Heart right ventricle (tissue), 16 donors: ENCODE measurements at regions not wholly inside any gene's neighbourhood (a gene's known extent, or its start where the extent isn't known, plus 50 kb on each side); places are given as distances from the start of the nearest gene placed in this dataset.

Experiments
- ATAC-seq, 8 donors: fragments of 200-7000 bp; cut with Tn5 transposase; one replicate each; pipeline ENCODE4 v1.9.1; 2020; ENCODE audit warnings: mild to moderate bottlenecking in 8 of 8, moderate library complexity in 8 of 8, moderate number of reproducible peaks in 1 of 8
- DNase-seq, 2 donors: peaks; one replicate each; pipeline ENCODE4 v3.0.0-alpha.2; 2020
- H3K27ac ChIP-seq, 10 donors: fragments of 200-600 bp; sonication (generic) in 2 of 10; one replicate each; pipeline versions ENCODE4 v1.5.0 to v1.8.0; 2020 to 2022; ENCODE audit warnings: mild to moderate bottlenecking in 3 of 10
- H3K27me3 ChIP-seq, 7 donors: fragments of 200-600 bp; one replicate each; pipeline ENCODE4 v1.8.0; 2021 to 2022; ENCODE audit warnings: mild to moderate bottlenecking in 2 of 7
- H3K36me3 ChIP-seq, 9 donors: fragments of 200-600 bp; sonication (generic) in 1 of 9; one replicate each; pipeline versions ENCODE4 v1.5.0 to v1.8.0; 2020 to 2022; ENCODE audit warnings: mild to moderate bottlenecking in 2 of 9
- H3K4me1 ChIP-seq, 9 donors: fragments of 200-600 bp; sonication (generic) in 1 of 9; one replicate each; pipeline versions ENCODE4 v1.5.0 to v1.8.0; 2020 to 2022; ENCODE audit warnings: mild to moderate bottlenecking in 4 of 9
- H3K4me3 ChIP-seq, 10 donors: fragments of 200-600 bp; sonication (generic) in 2 of 10; one replicate each; pipeline versions ENCODE4 v1.5.0 to v1.8.0; 2020 to 2022; ENCODE audit warnings: mild to moderate bottlenecking in 7 of 10, moderate library complexity in 2 of 10
- H3K9me3 ChIP-seq, 11 donors: fragments of 200-600 bp in 10 of 11; sonication (generic) in 2 of 11; one replicate each; pipeline versions ENCODE4 v1.5.0 to v1.8.0; 2013 to 2022; ENCODE audit warnings: mild to moderate bottlenecking in 2 of 11, control low read depth in 1 of 11, moderate library complexity in 1 of 11
- WGBS, 2 donors: extraction: QIAGEN DNeasy Blood & Tissue Kit; methylation state at CpG; one replicate each; pipeline ENCODE4 v1.1.7; 2013; ENCODE audit warnings: inconsistent platforms in 1 of 2; 5-methylcytosine and 5-hydroxymethylcytosine counted together
- intact Hi-C, 10 donors: fragments of 100-400 bp; cut with DNase I; formaldehyde crosslinking; loops; one replicate each; pipeline versions ENCODE4 v1.11.1 to v1.14.2; 2022
- TF ChIP-seq, protein P1 (sequence below), 9 donors: fragments of 200-600 bp; sonication (generic) in 2 of 9; IDR thresholded peaks; one replicate each; pipeline versions ENCODE4 v1.5.0 to v1.8.0; 2021 to 2022; ENCODE audit warnings: antibody characterized with exemption in 9 of 9, mild to moderate bottlenecking in 5 of 9, moderate library complexity in 1 of 9
- donor health status: Arrhythmogenic right ventricular cardiomyopathy.
- donor health status: ischemic (EF 13 %, LVEDD 7.1; RV severe dilation, severe dysfunction).
- donor health status: healthy with polysubstance abuse.
- donor health status: DM: no; HTN: yes; CAD: no.
- donor health status: DM: no; HTN: no; CAD: no.
- donor health status: ischemic (EF 25% LVEDD 6.9; RV normal size, moderate dysfunction).
- donor health status: ischemic (EF 25% LVEDD 5.7; RV mildly dilated, moderate dysfunction).
- donor health status: healthy.
- donor health status: DM: yes; HTN: yes; CAD: no.
- donor health status: Ischemic cardiomyopathy.
- donor health status: ischemic (EF 35%, LVEDD 5.7; RV mildly dilated, moderate dysfunction).
- donor health status: nonischemic (EF 11% LVEDD 7.7; RV severe dilation, severe dysfunction).
- donor health status: DM: yes; HTN: yes; CAD: no.
- donor health status: PGD.
- donor health status: ischemic (EF 29% LVEDD 5.4; RV normal size, mild dysfunction).
- donor health status: nonischemic (EF 23%, LVEDD 6.1; RV moderate dilation, normal function).

DNA sequence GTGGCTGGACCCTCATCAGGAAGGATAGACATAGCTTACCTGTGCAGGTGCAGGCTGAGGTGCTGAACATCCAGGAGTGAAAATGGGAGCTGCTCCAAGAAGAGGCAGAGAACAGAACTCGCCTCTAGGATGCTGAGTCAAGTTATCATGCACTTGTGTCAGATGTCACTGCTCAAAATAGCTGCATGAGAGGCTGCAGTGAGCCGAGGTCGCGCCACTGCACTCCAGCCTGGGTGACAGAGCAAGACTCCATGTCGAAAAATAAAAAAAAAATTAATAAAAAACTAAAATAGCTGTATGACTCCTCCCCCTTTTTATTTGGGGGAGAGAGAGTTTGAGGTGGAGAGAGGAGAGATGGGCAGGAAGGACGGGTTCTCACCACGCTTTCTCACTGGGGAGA, 148.8 kb downstream of the FOXL1 start:
- Histone ChIP-seq H3K27me3 (peaks cover 0 to 22% (median 16%) of the 10 kb centered on the region in 7 donors), H3K9me3 (peaks cover 0 to 5% (median 0%) of the 10 kb centered on the region in 11 donors), H3K36me3 (no peaks in the 10 kb centered on the region), H3K4me1 (peaks cover 0 to 11% (median 0%) of the 10 kb centered on the region in 9 donors), H3K4me3 (no peak overlapping the region), H3K27ac (no peak overlapping the region)
- TF ChIP-seq, protein P1, sequence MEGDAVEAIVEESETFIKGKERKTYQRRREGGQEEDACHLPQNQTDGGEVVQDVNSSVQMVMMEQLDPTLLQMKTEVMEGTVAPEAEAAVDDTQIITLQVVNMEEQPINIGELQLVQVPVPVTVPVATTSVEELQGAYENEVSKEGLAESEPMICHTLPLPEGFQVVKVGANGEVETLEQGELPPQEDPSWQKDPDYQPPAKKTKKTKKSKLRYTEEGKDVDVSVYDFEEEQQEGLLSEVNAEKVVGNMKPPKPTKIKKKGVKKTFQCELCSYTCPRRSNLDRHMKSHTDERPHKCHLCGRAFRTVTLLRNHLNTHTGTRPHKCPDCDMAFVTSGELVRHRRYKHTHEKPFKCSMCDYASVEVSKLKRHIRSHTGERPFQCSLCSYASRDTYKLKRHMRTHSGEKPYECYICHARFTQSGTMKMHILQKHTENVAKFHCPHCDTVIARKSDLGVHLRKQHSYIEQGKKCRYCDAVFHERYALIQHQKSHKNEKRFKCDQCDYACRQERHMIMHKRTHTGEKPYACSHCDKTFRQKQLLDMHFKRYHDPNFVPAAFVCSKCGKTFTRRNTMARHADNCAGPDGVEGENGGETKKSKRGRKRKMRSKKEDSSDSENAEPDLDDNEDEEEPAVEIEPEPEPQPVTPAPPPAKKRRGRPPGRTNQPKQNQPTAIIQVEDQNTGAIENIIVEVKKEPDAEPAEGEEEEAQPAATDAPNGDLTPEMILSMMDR (IDR thresholded peaks at IDR 0.05), result no peak
- DNase-seq (peak in 1 of 2 donors; percentile 39), ATAC-seq (peak; percentile 54 to 88 (median 78))
- WGBS, 2 donors, result 51 to 62% methylated on average over 7 of the region's 7 CpGs
- intact Hi-C loops, result loop anchor here in 1 of 10 donors (5.0 kb wide), 1 partner anchor 330 kb away; no protein-coding TSS in a partner anchor

DNA sequence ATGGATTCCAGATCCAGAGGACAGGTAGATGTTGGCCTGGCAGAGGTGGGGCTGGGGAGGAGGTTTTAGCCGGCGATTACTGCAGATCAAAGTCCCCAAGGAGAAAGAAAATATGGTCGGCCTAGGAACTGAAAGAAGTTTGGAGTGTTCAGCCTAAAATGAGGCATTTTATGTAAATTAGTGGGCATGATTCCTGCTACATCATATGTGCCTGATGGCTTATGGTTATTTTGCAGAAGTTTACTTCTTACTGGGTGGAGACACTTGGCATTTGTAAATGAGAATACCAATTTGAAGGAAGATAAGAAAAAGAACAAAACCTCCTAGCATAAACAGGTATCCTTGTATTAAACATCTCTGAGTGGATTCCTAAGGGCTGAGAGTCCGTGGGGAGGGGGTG, 149.3 kb downstream of the FOXL1 start:
- H3K36me3 ChIP-seq, result no peaks in the 10 kb centered on the region
- TF ChIP-seq, protein P1 (IDR thresholded peaks at IDR 0.05), result no peak
- peaks cover 0 to 27% (median 18%) of the 10 kb centered on the region in 7 donors for H3K27me3 ChIP-seq
- no peak overlapping the region for H3K4me3 ChIP-seq
- 78 to 93% methylated on average over 4 of the region's 4 CpGs for WGBS, 2 donors
- no peak for DNase-seq
- H3K9me3 ChIP-seq, result peaks cover 0 to 5% (median 0%) of the 10 kb centered on the region in 11 donors
- no peak for ATAC-seq
- no peak overlapping the region for H3K27ac ChIP-seq
- H3K4me1 ChIP-seq, result peaks cover 0 to 11% (median 0%) of the 10 kb centered on the region in 9 donors
- intact Hi-C loops, result loop anchor here in 1 of 10 donors (5.0 kb wide), 1 partner anchor 330 kb away; no protein-coding TSS in a partner anchor

DNA sequence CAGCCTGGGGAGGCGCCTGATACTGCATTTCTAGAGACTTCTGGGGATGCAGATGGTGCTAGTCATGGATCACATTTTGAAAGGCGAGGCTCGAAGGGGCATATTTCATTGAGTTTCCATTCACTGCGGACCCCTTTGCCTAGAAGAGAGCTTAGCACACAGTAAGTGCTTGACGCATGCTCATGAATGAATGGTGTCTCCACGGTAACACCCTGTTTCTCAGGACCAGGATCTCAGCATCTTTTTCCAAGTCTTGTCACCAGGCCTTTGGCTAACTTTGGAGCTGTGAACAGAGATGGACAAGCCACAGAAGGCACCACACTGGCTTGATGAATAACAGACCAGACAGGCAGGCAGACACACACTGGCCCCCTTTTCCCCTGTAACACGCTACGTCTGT, 151.3 kb downstream of the FOXL1 start:
- intact Hi-C loops, result loop anchor here in 1 of 10 donors (5.0 kb wide), 1 partner anchor 328 kb away; no protein-coding TSS in a partner anchor
- no peak for DNase-seq

DNA sequence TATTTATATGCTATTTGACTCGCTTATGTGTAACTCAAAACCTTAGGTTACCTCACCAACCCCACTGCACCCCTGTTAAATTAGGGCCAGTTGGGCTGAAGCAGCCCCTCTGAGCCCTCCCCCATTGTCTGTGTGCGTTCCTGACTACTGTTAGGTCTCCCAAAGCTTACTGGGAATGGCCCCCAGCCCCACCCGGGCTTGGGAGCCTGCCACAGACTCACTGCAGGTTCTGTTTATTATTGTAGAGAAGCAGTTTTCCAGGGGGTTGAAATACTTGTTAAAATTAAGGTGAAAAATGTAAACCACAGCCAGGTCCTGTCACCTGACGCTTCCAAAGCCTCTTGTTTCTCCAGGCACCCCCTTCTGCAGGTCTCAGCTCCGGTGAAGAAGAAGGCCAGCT, 151.7 kb downstream of the FOXL1 start:
- Histone ChIP-seq H3K9me3 (peaks cover 0 to 5% (median 0%) of the 10 kb centered on the region in 11 donors), H3K27me3 (peaks cover 0 to 51% (median 35%) of the 10 kb centered on the region in 7 donors), H3K36me3 (no peaks in the 10 kb centered on the region), H3K4me1 (peaks cover 0 to 18% (median 0%) of the 10 kb centered on the region in 9 donors), H3K27ac (no peak overlapping the region), H3K4me3 (no peak overlapping the region)
- WGBS, 2 donors, result 83 to 92% methylated on average over 5 of the region's 5 CpGs
- intact Hi-C loops, result no loop called here
- TF ChIP-seq, protein P1 (IDR thresholded peaks at IDR 0.05), result no peak
- ATAC-seq (no peak), DNase-seq (no peak)

More for the DNA sequence above, 151.3 kb downstream of the FOXL1 start:
- Histone ChIP-seq H3K36me3 (no peaks in the 10 kb centered on the region), H3K4me1 (peaks cover 0 to 18% (median 0%) of the 10 kb centered on the region in 9 donors), H3K4me3 (no peak overlapping the region), H3K27me3 (peaks cover 0 to 47% (median 32%) of the 10 kb centered on the region in 7 donors), H3K9me3 (peaks cover 0 to 5% (median 0%) of the 10 kb centered on the region in 11 donors), H3K27ac (no peak overlapping the region)
- WGBS, 2 donors, result 92 to 97% methylated on average over 8 of the region's 8 CpGs
- no peak for ATAC-seq
- TF ChIP-seq, protein P1 (IDR thresholded peaks at IDR 0.05), result no peak
